ENCODE measurements at regions not wholly inside any gene's neighbourhood (a gene's known extent, or its start where the extent isn't known, plus 50 kb on each side); places are given as distances from the start of the nearest gene placed in this dataset.

DNA sequence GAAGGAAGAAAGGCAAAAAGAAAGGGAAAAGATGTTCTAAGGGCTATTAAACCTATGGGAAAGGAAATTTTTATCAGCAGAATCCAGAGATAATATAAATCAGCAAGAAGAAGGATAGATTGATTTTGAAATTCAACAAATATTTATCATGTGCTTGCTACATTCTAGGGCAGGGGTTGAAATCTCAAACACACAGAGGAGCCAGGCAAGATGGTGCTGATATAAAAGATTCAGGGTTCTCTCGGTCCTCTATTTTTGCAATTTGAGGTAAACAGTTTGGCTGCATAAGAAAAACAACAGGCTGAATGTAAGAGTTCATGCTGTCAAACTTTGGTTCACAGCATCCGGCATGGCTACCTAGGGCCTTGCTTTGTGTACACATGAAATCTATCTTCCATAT lies 109.6 kb upstream of the BMP2 start:
- DNase-seq = no peak

DNA sequence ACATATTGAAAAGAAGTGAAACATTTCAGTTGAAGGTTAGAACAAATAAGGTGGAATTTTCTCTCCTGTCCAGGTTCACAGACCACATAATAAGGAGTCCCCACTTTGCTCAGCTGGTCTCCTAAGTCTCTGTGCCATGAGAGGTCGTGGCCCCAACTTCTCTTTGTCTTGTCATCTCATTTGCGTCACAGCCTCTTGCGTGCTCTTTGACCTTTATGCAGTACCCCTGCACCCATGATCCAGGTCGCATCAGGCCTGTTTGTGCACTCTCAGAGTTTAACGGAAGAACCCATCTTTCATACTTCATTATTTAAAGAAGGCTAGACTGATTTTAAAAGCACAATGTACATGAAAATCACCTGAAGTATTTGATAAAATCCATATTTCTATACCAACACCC lies 110.4 kb upstream of the BMP2 start:
- no peak for DNase-seq

DNA sequence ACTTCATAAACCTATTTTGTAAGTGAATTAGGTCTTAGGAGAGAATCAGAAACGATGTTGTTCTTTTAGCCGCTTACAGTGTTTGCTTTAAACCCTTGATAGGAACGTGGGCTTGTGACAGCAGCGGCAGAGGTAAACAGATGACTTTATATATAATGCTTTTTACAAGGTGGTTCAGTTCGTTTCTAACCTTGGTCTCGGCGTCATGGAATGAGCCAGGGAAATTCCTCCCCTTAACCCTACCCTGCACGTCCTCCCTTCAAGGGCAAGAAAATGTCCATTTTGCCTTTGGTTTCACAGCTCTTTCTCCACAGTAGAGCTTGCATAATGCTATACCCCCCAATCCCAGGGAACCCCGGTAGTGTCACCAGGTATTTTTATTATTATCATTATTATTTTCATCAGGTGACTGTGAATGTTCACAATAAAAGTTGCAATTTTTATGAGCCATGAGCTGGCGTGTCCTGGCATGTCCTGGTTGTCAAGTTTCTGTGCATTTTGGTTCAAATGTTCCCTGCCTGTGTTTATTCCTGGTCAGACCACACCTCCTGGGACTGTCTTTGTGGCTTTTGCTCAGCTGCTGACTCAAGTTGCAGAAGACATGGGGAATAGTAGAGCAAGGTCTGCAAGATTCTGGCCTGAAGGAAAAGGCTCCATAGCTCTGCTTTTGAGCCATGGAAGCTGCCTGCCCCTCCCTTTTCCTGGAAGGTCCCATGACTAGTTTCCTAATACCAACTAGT lies 112.8 kb upstream of the BMP2 start:
- no peak for DNase-seq

DNA sequence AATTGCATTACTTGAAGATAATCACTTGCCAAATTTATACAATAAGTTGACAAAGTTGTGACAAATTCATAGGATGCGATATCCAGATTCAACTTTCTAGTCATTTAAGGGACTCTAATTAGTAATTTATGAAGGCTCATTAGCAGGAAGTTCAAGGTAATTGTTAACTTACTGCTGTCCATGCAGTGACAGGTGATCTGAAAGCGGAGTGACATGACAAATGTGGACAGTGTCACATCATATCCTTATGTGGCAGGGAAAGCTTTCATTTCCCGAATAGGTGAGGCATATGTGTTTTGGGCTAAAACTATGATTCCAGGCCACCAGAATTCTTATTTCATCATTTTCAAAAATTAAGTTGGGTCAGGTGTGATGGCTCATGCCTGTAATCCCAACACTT lies 115.9 kb upstream of the BMP2 start:
- DNase-seq = no peak

DNA sequence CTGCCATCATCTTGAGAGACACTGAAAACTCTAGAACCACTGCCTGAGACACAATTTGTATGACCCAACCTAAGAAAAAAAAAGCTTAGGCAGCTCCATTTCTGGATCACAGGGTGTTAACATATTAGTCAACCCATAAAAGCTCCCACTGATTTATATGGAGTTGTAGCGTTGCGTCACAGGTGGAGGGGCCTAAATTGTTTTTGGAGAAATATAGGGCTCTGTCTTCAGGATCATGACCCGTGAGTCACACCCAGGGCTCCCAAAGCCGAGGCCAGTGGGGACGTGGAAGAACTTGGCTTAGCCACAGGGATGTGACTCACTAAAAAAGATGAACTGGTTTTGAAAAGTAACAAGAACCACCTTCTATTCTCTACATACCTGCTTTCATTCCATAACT lies 116.5 kb upstream of the BMP2 start:
- no peak for DNase-seq

DNA sequence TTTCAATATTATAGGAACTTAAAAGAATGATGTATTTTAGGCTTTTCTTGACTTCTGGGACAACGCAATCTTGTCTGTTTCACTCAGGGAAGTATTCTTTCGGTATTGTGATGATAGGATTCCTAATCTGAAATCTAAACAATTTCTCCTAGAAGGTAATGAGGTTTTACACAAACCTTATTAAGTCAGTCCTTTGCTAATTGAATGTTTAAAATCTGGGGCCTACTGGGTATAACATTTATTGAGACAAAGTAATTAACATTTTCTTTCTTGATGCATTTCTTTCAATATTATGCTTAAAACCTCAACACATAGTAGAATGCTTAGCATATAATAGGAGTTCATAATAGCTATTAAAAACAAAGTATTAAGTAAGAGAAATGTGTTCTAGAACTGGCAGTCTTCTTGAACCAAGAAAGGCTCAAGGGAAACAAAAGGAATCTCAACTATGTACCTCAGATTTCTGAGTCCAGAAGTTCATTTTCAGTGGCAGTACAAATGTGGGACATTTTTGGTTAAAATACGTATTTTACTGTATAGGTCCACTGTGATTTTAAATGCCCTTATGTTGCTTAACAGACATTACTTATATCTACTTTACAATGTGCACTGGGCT lies 121.4 kb upstream of the BMP2 start:
- DNase-seq = no peak

DNA sequence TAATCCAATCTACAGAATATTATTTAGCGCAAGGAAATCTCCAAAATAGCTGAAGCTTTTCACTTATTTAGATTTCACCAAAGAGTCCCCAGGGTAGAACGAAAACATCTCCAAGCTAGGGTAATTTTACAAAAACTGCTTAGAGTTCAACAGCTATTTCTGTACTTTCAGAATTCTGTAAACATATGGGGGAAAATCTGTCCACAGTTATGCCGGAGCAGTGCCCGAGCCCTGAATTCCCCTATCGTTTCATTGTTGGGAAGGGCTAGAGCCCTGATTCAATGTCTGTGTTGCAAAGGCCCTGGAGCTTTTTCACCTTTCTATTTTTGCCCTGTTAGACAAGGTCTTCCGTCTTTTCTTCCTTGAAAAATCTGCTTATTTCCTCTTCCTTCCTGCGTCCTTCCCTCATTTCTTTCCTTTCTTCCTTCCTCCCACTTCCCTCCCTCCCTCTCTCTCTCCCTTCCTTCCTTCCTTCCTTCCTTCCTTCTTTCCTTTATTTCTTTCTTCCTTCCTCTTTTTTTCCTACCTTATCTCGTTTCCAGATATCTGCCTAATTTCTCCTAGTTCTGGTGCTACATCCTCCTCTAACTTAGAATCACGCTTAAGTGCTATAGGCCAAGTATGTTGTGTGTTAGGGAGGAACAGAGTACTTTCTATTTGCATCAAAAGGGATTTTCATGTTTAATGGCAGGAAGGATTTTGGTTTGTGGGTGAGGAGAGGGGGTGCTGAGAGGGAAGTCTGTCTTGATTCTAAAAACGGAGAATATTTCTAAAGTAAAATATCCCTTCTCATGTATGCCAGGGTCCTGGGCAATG lies 122.5 kb upstream of the BMP2 start:
- DNase-seq = no peak

DNA sequence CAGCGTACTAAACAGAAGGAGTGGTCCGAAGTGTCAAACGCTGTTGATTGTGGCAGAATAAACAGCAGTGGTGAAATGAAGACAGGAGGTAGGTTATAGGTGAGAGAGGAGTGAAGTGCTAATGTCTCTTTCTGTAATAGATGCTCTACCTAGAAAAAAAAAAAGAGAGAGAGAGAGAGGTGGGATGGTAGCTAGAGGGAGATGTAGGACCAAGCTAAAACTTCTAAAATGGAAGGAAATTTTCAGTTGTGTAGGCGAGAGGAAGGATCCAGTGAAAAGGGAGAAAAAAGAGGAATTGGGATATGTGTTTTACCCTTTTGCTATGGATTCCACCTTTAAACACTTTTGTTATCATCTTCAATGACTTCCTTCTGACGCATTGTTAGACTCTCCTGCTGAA lies 126.5 kb upstream of the BMP2 start:
- DNase-seq = no peak

DNA sequence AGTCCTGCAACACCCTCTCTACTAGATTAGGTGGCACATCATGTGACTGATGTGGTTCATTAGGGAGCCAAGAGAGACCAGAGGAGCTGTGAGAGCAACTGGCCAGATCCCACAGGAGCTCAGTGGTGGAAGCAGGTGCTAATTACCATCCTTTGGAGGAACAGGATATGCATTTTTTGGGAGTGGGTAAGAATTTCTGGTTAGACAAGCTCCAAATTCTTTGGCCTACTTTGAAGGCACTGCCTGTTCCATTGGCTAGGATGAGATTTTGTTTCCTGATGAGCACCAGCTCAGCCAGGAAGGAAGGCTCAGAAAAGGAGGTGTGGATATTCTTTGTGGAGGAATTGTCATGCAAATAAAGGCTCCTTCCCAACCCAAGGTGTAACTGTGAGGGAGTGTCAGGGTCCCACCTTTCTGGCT lies 130.3 kb upstream of the BMP2 start:
- no peak for DNase-seq

DNA sequence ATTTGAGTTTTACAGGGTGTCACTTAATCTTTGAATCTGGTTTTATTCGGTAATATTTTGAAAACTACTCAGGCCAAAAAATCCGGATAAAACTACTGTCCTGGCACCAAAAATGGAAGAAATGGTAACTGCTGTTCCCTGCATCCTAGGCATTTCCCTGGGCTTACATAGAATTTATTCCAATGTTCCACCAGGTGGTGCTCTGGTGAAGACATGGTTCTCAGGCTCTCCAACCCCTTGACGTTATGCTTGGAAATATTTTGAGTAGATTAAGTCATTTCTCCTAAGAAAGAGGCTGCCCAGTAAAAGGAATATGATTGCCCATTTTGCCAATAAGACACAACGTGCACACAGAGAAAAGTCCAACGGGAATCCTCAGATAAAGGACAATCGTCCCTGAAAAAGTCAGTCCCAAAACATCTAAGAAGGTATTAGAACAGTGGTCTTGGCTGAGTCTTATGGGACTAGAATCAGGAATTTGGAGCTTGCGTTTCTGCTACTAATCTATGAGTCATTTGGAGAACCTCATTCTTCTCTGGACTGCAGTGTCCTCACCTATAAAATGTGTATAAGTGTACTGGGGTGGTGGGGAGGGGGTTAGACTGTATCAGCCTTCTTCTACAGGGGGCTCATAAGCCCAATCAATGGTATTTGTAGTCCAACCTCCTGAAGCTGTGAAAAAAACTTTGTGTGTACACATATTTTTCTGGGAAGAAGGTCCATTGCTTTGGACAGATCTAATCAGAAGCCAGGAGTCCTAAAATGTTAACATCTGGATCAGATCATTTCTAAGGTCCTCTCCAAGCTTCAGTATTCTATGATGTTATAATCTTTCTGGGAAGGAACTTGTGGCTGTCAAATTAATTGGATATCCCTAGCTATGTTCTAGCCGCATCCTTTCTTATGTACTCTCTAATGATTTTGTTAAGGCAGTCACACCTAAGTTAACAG lies 131.0 kb upstream of the BMP2 start:
- DNase-seq = peak; percentile 74

DNA sequence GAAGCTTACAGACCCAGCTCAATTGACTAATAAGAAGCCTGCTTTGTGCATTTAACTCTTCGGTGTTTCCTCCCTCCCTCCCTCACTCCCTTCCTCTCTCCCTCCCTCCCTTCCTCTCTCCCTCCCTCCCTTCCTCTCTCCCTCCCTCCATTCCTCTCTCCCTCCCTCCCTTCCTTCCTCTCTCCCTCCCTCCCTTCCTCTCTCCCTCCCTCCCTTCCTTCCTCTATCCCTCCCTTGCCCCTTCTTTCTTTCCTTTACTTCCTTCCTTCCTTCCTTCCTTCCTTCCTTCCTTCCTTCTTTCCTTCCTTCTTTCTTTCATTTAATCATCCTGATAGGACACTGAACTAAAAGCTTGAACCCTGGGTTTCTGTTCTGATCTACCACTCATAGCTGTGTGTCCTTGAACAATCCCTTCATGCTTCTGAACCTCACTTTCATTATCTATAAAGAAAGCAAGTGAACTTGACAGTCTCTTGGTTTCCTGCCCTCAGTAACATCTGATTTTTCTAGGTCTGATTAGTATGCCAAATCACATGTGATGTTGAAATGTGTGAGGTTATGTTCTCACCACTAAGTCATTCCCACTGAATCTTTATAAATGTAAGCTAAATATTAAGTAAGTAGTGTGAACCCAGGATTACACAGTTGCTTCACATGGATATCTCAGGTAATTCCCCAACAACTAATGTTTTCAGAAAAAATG lies 132.3 kb upstream of the BMP2 start:
- DNase-seq = no peak

DNA sequence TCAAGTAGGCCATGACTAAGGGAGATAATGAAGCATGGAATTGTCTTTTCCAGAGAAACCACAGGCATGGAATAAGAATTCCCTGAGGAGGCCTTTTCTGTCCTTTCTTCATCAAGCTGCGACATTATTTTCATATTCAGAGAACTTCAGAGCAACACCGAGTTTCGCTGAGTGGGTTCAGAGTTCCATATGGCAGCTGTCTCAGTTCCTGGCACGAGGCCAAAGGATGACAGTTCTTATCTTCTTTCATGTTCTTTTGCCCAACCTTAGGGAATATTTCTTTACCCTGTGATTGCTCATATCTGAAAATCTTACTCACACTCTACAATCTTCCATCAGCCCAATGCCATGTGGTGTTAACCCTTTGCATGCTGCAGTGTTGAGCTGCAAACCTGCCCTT lies 135.3 kb upstream of the BMP2 start:
- DNase-seq = peak; percentile 61

DNA sequence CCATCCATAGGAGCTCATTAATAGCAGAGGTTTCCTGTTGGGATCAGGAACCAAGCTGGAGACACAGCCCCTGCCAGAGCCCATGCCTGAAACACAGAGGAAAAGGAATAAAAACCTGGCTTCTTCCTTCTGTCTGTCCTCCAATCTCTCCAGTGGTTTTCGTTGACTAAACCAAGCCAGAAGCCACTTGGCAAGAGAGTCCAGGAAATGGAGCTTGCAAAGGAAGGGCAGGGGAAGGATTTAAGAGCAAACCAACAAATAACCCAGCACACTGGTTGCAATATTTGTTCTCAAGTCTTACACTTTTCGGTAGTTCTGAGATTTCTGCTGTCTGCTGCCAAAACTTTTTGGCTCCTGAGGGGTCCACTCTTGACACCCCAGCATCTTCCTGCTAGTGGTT lies 137.0 kb upstream of the BMP2 start:
- DNase-seq = peak; percentile 15

DNA sequence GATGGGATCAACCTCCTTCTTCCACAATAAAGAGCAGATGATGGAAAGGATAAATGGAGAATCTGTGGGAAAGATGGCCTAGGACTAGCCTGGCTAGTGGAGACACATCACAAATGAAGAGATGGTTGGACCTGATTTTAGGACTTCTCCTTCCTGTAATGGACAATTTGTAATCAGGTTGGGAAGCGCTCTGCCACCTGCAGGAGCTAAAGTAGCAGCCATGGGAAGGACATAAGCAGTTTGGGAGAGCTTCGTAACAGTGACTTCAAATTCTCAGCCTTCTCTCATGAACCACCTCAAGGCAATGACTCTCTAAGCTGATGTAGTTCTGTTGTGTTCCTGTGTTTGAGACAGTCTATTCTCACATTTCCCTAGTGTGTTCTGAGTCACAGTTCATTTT lies 137.9 kb upstream of the BMP2 start:
- DNase-seq = no peak

DNA sequence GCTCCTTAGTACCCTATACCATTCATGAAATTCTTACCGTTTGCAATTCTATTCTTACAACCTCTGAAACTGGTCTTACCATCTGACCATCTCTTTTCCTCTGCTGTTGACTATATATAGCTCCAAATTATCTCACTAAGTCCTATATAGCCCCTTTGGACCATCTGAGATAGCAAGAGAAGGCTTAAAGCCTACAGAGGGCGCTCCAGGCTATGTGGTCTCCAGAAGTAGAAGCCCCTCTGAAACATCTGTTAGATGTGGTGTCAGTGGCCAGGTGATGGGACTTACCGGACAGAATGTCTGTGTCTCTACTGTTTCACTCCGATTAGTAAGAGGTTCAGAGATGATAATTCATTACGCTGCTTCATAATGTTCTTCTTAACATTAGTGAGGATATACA lies 140.7 kb upstream of the BMP2 start:
- DNase-seq = peak; percentile 21

DNA sequence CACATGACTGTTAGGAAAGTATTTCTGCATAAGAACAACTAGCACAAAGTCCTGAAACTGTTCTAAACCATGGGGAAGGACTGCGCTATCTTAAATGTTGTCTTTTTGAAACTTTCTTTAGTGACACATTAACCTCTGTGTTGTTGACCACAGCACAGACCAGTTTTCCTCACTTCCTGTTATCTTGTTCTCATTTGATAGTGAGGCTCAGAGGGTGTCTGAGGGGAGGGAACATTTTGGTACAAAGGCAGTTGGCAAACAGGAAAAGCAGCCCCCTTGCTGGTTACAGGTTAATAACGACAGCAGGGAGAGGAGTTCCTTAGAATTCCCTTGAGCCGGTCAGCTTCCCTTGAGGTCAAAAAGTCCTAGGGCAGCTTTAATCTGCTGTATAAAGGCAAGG lies 143.5 kb upstream of the BMP2 start:
- DNase-seq = peak; percentile 65

DNA sequence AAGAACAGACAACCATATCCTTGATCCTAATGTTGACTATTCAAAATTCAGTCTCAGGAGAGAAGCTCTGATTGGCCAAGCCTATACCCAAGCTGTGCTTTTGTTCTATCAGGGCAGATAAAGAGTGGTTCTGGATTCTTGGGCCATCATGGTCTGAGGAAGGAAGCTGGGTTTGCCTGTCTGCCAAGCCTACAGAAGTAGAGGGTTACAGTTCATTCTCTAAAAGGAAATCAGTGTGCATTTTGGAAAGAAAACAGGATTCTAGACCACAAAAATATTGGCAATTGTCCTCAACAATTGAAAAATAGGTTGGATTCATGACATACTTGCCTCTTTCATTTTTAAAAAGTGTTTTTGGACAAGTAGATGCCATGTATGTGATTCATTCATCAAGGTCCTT lies 145.4 kb upstream of the BMP2 start:
- DNase-seq = no peak

DNA sequence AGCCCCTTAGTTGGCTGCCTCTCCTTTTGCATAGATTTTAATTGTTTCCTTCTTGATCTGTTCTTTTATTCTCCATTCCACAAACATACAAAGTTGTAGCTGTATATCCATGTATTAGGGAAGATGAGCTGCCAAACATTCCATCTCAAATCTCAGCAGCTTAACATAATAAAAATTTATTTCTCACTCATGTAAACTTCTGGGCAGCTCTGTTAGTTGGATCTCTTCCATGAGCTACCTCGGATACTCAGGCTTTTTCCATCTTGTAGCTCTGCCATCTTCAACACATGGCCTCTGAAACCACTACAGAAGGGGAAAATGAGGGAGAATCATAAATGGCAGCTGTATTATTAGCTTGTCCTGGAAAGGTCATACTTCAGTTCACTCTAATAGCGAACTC lies 149.4 kb upstream of the BMP2 start:
- no peak for DNase-seq

DNA sequence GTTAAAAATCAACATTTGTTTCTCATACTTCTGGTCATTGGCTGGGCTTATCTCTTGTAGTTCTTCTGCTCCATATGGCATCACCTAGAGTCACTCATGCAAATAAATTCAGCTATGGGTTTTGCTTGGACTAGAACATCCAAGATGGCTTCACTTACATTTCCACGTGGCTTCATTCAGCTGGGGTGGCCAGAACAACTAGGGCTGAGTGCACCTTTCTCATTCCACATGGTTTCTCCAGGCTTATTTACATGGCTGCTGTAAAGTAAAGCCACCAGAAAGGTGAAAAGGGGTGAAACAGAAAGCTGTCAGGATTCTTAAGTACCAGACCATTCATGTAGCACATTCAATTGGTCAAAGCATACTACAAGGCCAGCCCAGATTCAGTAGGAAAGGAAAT lies 151.1 kb upstream of the BMP2 start:
- DNase-seq = no peak

DNA sequence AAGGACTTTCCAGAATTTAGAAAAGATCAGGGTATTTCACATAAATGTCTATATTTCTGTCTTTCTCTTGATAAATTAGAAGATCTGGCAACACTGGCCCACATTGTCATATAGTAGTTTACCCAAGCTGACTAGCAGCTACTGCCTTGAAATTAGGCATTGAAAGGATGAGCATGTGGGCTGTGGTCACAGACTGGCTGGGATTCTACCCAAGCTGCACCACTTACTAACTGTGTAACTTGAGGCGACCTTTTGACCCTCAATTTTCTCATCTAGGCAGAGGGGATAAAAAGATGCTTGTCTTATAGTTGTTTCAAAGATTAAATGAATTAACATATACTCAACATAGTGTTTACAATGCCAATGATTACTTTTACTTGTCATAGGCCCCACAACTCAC lies 152.7 kb upstream of the BMP2 start:
- DNase-seq = no peak

DNA sequence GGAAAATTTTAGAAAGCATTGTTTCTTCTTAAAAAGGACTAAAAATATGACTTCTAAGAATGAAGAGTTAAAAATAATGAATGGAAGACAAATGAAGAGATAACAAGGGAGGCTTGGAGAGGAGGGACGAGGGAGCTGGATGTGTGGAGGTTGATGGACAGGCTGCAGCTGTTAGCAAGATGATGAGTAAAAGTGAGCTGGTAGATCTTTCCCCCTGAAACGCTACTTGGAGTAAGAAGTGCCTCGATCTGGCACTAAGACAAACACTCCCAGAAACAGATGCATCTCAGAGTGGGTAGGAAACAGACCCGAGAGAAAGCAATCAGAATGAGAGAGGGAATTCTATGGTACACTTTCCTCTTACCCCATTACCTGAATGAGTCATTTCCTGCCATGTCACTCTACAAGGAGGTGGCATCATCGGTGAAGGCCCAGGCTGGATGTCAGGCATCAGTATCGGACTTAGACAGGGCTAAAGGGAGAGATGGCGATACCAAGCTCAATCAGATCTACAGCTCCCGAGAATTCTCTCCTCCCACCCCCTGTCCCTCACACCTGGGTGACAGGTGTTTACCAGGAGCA lies 154.1 kb upstream of the BMP2 start:
- DNase-seq = peak; percentile 40

DNA sequence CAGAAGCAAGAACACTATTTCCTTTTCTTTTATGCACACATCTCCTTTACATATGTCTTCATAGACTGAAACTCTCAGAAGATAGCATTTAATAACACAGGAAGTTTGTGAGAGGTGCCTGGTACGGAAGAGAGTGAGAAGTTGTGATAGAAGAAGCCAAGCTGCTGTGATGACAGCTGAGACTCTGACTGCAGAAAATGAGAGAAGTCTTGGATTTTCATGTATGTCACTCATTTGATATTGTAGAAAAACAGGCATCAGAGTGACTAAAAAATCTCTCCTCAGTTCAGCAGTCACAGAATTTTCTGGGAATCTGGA lies 154.9 kb upstream of the BMP2 start:
- no peak for DNase-seq
